ENCODE measurements at regions not wholly inside any gene's neighbourhood (a gene's known extent, or its start where the extent isn't known, plus 50 kb on each side); places are given as distances from the start of the nearest gene placed in this dataset.
"Not testable (repeated sequence)": the region's sequence is repeated elsewhere in the genome, so short reads cannot be mapped to it uniquely, and the experiment has no call there.

DNA sequence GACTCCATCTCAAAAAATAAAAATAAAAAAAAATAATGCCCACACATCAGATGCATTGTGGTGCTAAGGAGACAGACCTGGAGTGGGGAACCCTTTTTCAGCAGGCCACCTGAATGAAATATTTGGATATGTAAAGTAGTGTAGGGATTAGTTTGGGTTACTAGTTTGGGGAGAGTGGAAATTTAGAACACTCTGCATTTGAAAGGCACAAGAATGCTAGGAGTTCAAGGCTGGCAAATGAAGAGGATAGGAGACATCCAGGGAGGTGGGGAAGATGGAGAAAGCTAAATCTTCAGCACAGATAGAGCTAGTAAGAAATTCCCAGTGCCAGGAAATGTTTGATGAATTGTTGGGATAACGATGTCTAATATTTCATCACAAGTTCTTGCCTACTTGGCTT, 298.3 kb upstream of the ERCC4 start:
- H3K27ac ChIP-seq = no peak overlapping the region

DNA sequence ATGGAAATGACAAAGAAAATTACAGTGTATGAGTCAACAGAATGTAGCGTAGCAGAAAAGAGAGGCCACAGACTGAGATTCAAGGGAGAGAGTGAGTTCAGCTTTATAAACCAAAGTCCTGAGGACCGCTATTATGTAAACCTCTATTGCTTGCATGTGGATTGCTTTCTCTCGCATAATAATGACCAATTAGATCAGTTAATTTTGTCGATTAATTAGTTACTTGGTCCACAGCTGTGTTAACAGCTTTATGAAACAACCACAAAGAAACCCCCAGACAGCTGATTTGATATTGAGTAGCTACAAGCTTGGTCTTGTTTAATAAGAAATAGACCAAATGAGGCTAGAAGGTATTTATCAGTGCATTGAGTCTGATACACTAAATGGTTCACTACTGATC, 291.8 kb upstream of the ERCC4 start:
- TF ChIP-seq, protein P1, sequence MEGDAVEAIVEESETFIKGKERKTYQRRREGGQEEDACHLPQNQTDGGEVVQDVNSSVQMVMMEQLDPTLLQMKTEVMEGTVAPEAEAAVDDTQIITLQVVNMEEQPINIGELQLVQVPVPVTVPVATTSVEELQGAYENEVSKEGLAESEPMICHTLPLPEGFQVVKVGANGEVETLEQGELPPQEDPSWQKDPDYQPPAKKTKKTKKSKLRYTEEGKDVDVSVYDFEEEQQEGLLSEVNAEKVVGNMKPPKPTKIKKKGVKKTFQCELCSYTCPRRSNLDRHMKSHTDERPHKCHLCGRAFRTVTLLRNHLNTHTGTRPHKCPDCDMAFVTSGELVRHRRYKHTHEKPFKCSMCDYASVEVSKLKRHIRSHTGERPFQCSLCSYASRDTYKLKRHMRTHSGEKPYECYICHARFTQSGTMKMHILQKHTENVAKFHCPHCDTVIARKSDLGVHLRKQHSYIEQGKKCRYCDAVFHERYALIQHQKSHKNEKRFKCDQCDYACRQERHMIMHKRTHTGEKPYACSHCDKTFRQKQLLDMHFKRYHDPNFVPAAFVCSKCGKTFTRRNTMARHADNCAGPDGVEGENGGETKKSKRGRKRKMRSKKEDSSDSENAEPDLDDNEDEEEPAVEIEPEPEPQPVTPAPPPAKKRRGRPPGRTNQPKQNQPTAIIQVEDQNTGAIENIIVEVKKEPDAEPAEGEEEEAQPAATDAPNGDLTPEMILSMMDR (conservative IDR thresholded peaks at IDR 0.05) = no peak
- TF ChIP-seq ZFX (IDR thresholded peaks at IDR 0.05) = no peak
- no peak overlapping the region for H3K27ac ChIP-seq

More for the DNA sequence above, 298.3 kb upstream of the ERCC4 start:
- no peak for TF ChIP-seq ZFX (IDR thresholded peaks at IDR 0.05)
- TF ChIP-seq, protein P1 (conservative IDR thresholded peaks at IDR 0.05) = no peak

DNA sequence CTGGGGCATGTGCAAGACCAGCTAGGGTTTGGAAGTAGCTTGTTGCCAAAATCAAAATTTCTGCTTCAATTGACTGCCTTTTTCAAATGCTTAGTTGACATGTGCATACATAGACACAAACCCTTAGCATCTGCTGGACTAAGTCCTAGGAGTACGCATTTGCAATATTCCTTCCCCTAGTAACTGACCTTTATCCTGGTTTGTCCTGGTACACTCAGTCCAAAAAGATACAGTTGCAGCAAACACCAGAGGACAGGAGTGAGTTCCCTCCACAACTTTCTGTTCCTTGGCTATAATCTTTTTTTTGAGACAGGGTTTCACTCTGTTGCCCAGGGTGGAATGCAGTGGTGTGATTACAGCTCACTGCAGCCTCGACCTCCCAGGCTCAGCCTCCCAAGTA, 290.2 kb upstream of the ERCC4 start:
- TF ChIP-seq, protein P1 (conservative IDR thresholded peaks at IDR 0.05) = no peak
- TF ChIP-seq ZFX (IDR thresholded peaks at IDR 0.05) = no peak
- no peak overlapping the region for H3K27ac ChIP-seq

DNA sequence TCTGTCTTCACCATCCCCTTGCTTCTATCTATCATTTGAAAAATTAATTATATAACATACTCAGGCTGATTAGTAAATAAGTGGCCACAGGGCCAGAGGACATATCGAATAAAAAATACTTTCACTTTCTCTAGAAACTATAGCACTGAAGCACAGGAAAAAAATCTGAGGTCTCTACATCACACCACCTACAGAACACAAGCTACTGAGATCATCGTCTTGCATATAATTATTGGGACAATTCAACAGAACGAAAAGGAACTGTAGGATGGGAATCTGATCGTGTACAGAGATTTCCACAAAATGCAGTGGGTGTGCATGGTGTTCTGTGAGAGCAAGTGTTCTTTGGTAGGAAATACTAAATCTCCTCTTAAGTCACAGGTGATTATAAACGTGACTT, 289.6 kb upstream of the ERCC4 start:
- no peak overlapping the region for H3K27ac ChIP-seq
- TF ChIP-seq ZFX (IDR thresholded peaks at IDR 0.05) = no peak
- TF ChIP-seq, protein P1 (conservative IDR thresholded peaks at IDR 0.05) = no peak

DNA sequence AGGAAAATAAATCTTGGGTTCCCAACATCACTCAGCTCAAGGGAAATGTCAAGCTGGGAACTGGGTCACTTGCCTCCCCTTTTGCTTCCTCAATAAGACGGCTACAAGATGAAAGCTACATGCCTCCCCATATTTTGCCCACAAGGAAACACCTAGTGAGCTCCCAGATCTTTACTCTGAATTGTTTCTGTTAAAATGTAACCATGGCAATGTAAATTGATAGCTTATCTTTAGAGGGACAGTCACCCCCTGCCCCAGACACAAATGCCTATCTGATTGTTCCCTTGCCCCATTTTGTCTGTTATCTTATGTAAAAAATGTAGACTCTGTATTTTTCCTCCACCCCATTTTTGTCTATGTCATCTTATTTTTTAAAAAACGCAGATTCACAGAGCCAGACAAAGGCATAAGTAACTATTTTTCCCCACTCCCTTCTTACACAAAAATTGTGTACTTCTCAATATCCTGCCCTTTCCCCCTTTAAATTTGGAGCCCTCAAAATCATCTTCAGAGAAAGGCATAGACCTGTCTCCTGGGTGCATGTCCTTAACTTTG, 288.7 kb upstream of the ERCC4 start:
- no peak overlapping the region for H3K27ac ChIP-seq
- TF ChIP-seq ZFX (IDR thresholded peaks at IDR 0.05) = no peak
- TF ChIP-seq, protein P1 (conservative IDR thresholded peaks at IDR 0.05) = no peak

DNA sequence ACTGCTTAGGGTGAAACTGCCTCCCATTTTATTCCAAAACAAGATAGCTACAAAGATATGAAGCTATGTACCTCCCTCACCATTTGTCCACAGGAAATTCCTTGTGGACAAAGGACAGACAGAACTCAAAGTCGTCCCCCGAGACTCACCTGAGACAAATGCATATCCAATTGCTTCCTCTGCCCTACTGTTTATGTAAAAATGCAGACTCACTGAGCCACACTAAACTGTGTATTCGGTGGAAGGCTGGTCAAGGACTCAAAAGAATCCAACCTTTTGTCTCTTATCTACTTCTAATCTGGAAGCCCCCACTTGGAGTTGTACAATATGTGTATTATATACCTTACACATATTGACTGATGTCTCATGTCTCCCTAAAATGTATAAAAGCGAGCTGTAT, 288.0 kb upstream of the ERCC4 start:
- H3K27ac ChIP-seq = no peak overlapping the region
- TF ChIP-seq, protein P1 (conservative IDR thresholded peaks at IDR 0.05) = no peak
- TF ChIP-seq ZFX (IDR thresholded peaks at IDR 0.05) = no peak

DNA sequence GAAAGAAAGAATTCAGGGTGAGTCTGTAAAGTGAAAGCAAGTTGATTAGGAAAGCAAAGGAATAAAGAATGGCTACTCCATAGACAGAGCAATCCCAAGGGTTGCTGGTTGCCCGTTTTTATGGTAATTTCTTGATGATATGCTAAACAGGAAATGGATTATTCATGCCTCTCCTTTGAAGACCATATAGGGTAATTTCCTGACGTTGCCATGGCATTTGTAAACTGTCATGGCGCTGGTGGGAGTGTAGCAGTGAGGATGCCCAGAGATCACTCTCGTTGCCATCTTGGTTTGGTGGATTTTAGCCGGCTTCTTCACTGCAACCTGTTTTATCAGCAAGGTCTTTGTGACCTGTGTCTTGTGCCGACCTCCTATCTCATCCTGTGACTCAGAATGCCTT, 287.4 kb upstream of the ERCC4 start:
- H3K27ac ChIP-seq = not testable (repeated sequence)

DNA sequence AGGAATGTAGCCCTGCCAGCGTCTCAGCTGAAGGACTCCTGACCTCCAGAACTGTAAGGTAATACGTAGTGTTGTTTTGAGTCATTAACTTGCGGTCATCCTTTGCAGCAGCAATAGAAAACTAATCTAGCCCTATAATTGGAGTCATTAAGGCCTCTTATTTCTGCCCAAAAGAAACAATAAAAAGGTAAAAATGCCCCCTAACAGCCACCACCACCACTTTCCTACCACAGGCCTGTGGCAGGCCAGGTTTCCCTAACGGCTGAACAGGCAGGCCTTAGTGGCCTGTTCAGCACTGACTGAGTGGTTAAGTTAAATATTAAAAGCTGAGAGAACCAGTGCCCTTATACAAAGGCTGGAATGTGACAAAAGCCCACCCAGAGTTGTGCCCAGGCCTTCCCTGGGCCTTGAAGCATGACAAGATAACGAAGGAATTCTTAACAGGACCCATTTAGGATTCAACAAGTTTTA, 286.5 kb upstream of the ERCC4 start:
- no peak for TF ChIP-seq ZFX (IDR thresholded peaks at IDR 0.05)
- TF ChIP-seq, protein P1 (conservative IDR thresholded peaks at IDR 0.05) = no peak
- no peak overlapping the region for H3K27ac ChIP-seq
